HFF-Myc (cell line): ENCODE measurements at regions not wholly inside any gene's neighbourhood (a gene's known extent, or its start where the extent isn't known, plus 50 kb on each side); places are given as distances from the start of the nearest gene placed in this dataset.
"Not testable (repeated sequence)": the region's sequence is repeated elsewhere in the genome, so short reads cannot be mapped to it uniquely, and the experiment has no call there.

ENCODE experiments used
- DNase-seq: peaks from one replicate; pipeline ENCODE4 v3.0.0-alpha.2; 2011; ENCODE audit warnings: low read depth; ENCODE audit errors: extremely low read depth
- H3K4me3 ChIP-seq: replicated peaks from 2 replicates; pipeline ENCODE4 v1.5.1; 2011; ENCODE audit warnings: low read depth, mild to moderate bottlenecking, control low read depth, low read length
- CTCF ChIP-seq: IDR thresholded peaks from 2 replicates; pipeline ENCODE4 v1.5.1; 2012; ENCODE audit warnings: mild to moderate bottlenecking, low read depth, low read length, control low read depth; ENCODE audit errors: missing control alignments

- no peak for TF ChIP-seq CTCF
- no peak overlapping the region for H3K4me3 ChIP-seq
- DNase-seq, result no peak
These were observed 85.7 kb downstream of the CRLF2 start for GRCh38 chrX:1126738-1127137.

GRCh38 chrX:1124531-1124930 lies 87.9 kb downstream of the CRLF2 start:
- TF ChIP-seq CTCF, result no peak
- DNase-seq, result no peak
- H3K4me3 ChIP-seq, result no peak overlapping the region

GRCh38 chrX:1122851-1123250 lies 89.6 kb downstream of the CRLF2 start:
- not testable (repeated sequence) for DNase-seq, H3K4me3 ChIP-seq

GRCh38 chrX:1119275-1119674 lies 93.2 kb downstream of the CRLF2 start:
- TF ChIP-seq CTCF, result no peak
- no peak for DNase-seq
- no peak overlapping the region for H3K4me3 ChIP-seq

GRCh38 chrX:1118572-1119199 lies 93.8 kb downstream of the CRLF2 start:
- no peak overlapping the region for H3K4me3 ChIP-seq
- no peak for DNase-seq
- TF ChIP-seq CTCF, result no peak

- DNase-seq, H3K4me3 ChIP-seq: not testable (repeated sequence)
These were observed 97.0 kb downstream of the CRLF2 start for GRCh38 chrX:1115411-1115810.

- H3K4me3 ChIP-seq, result no peak overlapping the region
- no peak for DNase-seq
- no peak for TF ChIP-seq CTCF
These were observed 100.1 kb downstream of the CRLF2 start for GRCh38 chrX:1112321-1112720.

GRCh38 chrX:1111601-1112300 lies 100.7 kb downstream of the CRLF2 start:
- no peak overlapping the region for H3K4me3 ChIP-seq
- no peak for DNase-seq
- TF ChIP-seq CTCF, result no peak
